Effector memory CD4-positive, alpha-beta T cell (primary cell): ENCODE measurements at regions not wholly inside any gene's neighbourhood (a gene's known extent, or its start where the extent isn't known, plus 50 kb on each side); places are given as distances from the start of the nearest gene placed in this dataset.
"Not testable (repeated sequence)": the region's sequence is repeated elsewhere in the genome, so short reads cannot be mapped to it uniquely, and the experiment has no call there.

Source experiments
- DNase-seq, 3 donors: peaks; one replicate each; pipeline ENCODE4 v3.0.0-alpha.2; 2020
- H3K27ac ChIP-seq: 2 replicates; pipeline ENCODE4 v1.7.0; 2013; ENCODE audit warnings: mild to moderate bottlenecking, low read length, moderate library complexity; ENCODE audit not compliant: insufficient read depth, poor library complexity, severe bottlenecking
- H3K27me3 ChIP-seq: replicated peaks from 2 replicates; pipeline ENCODE4 v1.7.0; 2013; ENCODE audit warnings: mild to moderate bottlenecking, low read length; ENCODE audit not compliant: insufficient read depth, control insufficient read depth, poor library complexity, severe bottlenecking
- H3K36me3 ChIP-seq: 2 replicates; pipeline ENCODE4 v1.7.0; 2013; ENCODE audit warnings: mild to moderate bottlenecking, low read length, moderate library complexity; ENCODE audit not compliant: control insufficient read depth, insufficient read depth
- H3K4me1 ChIP-seq: 2 replicates; pipeline ENCODE4 v1.7.0; 2013; ENCODE audit warnings: low read length, mild to moderate bottlenecking; ENCODE audit not compliant: control insufficient read depth, insufficient read depth, poor library complexity, severe bottlenecking
- H3K4me3 ChIP-seq: 2 replicates; pipeline ENCODE4 v1.7.0; 2013; ENCODE audit warnings: low read length, low read depth, mild to moderate bottlenecking; ENCODE audit not compliant: insufficient read depth, poor library complexity, severe bottlenecking
- H3K9me3 ChIP-seq: 2 replicates; pipeline ENCODE4 v1.7.0; 2013; ENCODE audit warnings: mild to moderate bottlenecking, low read length, moderate library complexity; ENCODE audit not compliant: control insufficient read depth

DNA sequence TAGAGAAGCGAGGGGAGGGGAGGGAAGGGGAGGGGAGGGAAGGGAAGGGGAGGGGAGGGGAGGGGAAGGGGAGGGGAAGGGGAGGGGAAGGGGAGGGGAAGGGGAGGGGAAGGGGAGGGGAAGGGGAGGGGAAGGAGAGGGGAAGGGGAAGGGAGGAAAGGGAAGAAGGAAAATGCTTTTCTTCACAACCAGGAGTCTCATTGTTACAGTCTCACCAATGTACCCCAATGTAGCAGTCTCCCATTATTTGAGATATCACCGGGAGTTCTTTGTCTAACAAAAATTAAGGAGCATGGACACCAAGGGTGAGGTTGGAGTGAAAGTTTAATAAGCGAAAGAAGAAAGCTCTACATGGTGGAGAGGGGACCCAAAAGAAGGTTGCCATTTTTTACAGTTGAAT lies 1148.0 kb upstream of the ACVR2A start:
- H3K9me3 ChIP-seq, H3K27me3 ChIP-seq, H3K4me1 ChIP-seq, H3K4me3 ChIP-seq, DNase-seq, H3K36me3 ChIP-seq, H3K27ac ChIP-seq: not testable (repeated sequence)

DNA sequence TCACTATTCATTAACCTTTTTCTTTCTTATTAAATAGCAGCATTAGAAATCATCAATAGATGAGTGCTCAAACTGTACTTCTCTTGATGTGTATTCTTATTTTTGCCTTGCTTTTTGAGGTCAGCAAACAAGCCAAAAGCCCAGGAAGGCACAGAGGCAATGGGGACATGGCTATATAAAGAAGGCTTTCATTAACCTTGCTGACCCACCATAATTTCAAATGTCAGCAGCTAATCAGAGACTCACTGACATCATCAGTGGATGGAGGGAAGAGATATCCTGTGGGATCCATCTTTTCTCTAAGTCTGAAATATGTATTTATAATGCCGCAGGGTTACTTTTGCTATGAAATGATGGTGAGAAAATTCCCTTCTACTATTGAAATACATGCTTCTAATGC lies 1162.8 kb upstream of the ACVR2A start:
- Histone ChIP-seq H3K9me3 (no peaks in the 10 kb centered on the region), H3K27me3 (no peaks in the 10 kb centered on the region), H3K27ac (no peak overlapping the region), H3K4me1 (no peaks in the 10 kb centered on the region), H3K4me3 (no peak overlapping the region), H3K36me3 (no peaks in the 10 kb centered on the region)
- no peak for DNase-seq

DNA sequence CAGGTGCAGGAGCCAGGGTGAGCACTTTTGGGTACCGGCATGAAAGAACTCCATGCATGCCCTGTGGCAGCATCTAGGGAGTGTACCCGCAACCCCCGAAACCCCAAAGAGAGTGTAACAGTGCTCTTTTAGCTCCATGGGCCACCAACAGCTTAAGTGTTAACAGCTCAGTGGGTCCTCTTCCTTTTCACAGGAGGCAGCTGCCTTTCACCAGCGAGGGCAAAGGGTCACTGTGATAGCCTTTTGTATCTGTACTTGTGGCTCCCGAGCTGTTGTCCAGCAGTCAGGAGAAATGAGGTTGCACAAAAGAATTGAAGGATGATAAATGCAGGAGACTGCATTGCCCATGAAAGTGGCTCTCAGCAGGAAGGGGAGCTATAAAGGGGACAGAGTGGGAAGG lies 1166.3 kb upstream of the ACVR2A start:
- no peak overlapping the region for H3K27ac ChIP-seq
- H3K4me1 ChIP-seq: no peaks in the 10 kb centered on the region
- no peaks in the 10 kb centered on the region for H3K9me3 ChIP-seq
- H3K36me3 ChIP-seq: no peaks in the 10 kb centered on the region
- H3K4me3 ChIP-seq: no peak overlapping the region
- DNase-seq: no peak
- no peaks in the 10 kb centered on the region for H3K27me3 ChIP-seq

DNA sequence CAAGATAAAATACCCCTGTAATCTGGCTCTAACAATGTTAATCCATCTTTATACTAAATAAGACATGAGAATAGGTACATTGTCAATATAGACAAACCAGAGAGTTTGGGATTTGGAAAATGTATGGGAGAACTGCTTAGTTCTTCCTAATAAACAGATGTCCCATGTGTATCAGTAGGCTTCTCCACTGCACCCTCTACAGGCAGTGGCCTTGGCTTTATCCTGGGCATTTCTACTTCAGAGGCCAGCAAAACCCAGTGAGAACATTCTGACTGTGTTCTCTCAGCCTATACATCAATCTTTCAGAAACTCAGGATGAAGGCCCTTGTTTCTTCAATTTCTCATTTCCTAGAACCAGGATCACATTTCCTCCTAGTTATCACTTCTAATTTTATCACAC lies 1167.5 kb upstream of the ACVR2A start:
- no peak for DNase-seq
- no peak overlapping the region for H3K4me3 ChIP-seq
- no peak overlapping the region for H3K27ac ChIP-seq
- H3K27me3 ChIP-seq: no peaks in the 10 kb centered on the region
- no peaks in the 10 kb centered on the region for H3K4me1 ChIP-seq
- H3K36me3 ChIP-seq: no peaks in the 10 kb centered on the region
- no peaks in the 10 kb centered on the region for H3K9me3 ChIP-seq

DNA sequence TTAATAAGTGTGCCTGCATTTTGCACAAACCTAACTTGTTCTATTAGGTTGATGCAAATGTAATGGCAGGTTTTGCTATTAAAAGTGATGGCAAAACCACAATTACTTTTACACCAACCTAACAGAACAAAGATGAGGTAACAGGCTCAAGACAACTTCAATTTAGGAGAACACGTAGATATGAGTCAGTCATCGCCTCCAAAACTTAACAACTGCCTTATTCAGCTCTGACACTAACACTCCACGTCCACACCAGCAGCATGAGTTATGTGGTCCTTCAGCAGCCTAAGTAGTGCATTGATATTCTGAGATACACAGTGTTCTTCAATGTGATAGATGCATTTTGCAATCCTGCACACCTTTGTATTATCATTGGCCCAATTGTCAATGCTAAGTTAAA lies 1175.1 kb upstream of the ACVR2A start:
- Histone ChIP-seq H3K4me3 (no peak overlapping the region), H3K4me1 (no peaks in the 10 kb centered on the region), H3K36me3 (no peaks in the 10 kb centered on the region), H3K27ac (no peak overlapping the region), H3K27me3 (no peaks in the 10 kb centered on the region), H3K9me3 (no peaks in the 10 kb centered on the region)
- DNase-seq: no peak

DNA sequence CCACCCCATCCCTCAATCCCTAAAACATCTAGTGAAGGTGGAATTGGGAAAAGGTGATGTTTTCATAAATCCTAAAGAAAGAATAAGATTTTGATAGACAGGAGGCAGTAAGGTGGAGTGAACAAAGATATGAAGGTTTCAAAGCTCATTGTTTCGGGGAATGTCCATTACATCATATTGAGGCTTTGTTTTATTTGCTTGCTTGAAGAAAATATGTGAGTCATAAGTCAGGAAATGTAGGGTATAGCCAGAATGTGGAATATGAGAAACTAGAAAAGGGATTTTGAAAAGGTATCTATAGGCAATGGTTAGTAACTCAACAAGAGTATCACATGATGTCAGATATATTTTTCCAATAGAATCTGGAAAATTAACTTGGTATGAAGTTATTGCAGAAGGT lies 1178.5 kb upstream of the ACVR2A start:
- Histone ChIP-seq H3K36me3 (no peaks in the 10 kb centered on the region), H3K4me3 (no peak overlapping the region), H3K27ac (no peak overlapping the region), H3K4me1 (no peaks in the 10 kb centered on the region), H3K27me3 (no peaks in the 10 kb centered on the region), H3K9me3 (no peaks in the 10 kb centered on the region)
- DNase-seq: no peak

DNA sequence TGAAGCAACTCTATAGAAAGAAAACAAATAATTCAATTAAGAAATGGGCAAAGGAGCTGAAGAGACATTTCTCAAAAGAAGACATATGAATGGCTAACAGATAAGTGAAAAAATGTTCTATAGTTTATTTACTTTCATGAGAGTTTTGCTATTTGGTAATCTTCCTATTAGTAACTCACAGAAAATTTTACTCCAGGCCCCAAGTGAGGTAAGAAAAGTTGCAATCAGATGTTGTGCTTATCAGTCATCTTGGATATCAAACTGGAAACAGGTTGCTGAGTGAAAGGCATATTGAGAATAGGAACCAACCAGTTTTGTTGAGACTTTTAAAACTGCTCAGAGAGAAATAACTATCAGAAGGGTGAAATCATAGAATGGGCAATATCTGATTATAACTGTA lies 1179.0 kb upstream of the ACVR2A start:
- Histone ChIP-seq H3K27ac (no peak overlapping the region), H3K9me3 (no peaks in the 10 kb centered on the region), H3K27me3 (no peaks in the 10 kb centered on the region), H3K4me1 (no peaks in the 10 kb centered on the region), H3K36me3 (no peaks in the 10 kb centered on the region), H3K4me3 (no peak overlapping the region)
- no peak for DNase-seq

DNA sequence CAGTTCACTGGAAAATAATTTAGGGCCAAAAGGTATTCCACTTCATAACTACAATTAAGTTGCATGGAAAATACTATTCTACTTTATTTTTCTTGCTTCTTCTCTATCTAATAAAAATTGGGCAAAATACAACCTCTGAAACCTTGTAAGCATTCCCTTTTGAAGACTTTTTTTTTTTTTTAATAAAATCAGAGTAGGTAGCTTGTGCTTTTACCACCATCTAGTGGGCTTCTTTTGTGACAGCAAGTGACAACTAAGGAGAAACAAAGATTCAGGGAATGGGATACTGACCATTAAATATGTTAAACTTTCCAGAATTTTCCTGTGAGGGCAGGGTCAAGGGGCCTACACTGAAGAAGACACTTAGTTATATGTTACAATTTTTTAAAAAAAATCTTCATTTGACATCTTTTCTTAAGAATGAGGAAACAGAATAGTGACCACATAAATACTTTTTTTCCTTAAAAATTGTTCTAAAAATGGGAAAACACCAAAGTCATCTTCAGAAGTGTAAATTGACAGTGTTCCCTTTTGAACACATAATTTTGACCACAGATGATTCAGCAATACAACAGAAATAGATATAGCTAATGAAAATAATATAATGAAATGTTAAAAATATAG lies 1183.2 kb upstream of the ACVR2A start:
- H3K27me3 ChIP-seq: no peaks in the 10 kb centered on the region
- no peak overlapping the region for H3K4me3 ChIP-seq
- no peaks in the 10 kb centered on the region for H3K4me1 ChIP-seq
- no peak for DNase-seq
- no peaks in the 10 kb centered on the region for H3K9me3 ChIP-seq
- no peaks in the 10 kb centered on the region for H3K36me3 ChIP-seq
- no peak overlapping the region for H3K27ac ChIP-seq

DNA sequence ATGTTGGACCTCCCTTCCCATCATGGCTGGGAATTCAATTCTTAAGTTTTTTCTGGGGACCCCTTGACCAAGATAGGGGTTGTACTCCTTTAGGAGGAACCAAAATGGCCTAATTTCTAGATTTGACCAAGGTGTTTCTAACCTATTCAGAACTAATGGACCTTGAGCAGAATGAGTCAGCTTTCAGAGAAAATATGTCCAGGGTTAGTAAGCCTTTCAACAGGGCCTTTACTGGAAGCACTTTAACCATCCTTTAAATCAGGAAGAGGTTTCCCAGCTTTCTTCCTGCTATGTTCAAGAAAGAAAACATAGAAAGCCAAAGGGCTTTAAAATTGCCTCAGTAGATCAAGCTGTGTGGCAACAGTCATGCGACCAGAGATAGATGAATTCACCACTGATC lies 1184.9 kb upstream of the ACVR2A start:
- no peak for DNase-seq

DNA sequence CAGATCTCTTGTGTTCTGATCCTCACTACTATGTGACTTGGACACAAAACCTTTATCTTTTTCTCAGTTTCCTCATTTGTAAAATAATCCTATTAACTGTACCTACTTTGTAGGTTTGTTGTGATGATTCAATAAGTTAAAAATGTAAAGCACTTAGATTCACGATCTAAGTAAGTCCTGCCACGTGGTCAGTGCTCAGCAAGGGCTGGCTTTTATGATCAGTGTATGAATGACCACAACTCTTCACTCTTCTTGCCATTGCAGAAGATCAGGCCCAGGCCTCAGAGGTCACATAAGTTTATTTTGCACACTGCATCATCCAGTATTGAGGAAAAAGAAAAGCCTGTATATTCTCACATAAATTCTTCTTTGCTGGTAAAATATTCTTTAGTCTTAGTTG lies 1192.5 kb upstream of the ACVR2A start:
- no peaks in the 10 kb centered on the region for H3K9me3 ChIP-seq
- no peaks in the 10 kb centered on the region for H3K27me3 ChIP-seq
- no peak overlapping the region for H3K4me3 ChIP-seq
- H3K4me1 ChIP-seq: no peaks in the 10 kb centered on the region
- no peaks in the 10 kb centered on the region for H3K36me3 ChIP-seq
- no peak for DNase-seq
- no peak overlapping the region for H3K27ac ChIP-seq

More for the DNA sequence above, 1184.9 kb upstream of the ACVR2A start:
- Histone ChIP-seq H3K36me3 (no peaks in the 10 kb centered on the region), H3K27me3 (no peaks in the 10 kb centered on the region), H3K9me3 (no peaks in the 10 kb centered on the region), H3K27ac (no peak overlapping the region), H3K4me3 (no peak overlapping the region), H3K4me1 (no peaks in the 10 kb centered on the region)

DNA sequence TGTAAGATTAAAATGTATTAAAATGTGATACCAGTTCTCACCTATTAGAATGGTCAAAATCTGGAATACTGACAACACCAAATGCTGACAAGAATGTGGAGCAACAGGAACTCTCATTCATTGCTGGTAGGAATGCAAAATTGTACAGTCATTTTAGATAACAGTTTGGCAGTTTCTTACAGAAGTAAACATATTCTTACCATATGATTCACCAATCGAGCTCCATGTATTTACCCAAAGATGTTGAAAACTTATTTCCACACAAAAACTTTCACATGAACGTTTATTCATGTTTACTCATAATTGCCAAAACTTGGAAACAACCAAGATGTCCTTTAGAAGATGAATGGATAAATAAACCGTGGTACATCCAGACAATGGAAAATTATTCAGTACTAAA lies 1193.5 kb upstream of the ACVR2A start:
- Histone ChIP-seq H3K4me1 (no peaks in the 10 kb centered on the region), H3K27me3 (no peaks in the 10 kb centered on the region), H3K27ac (no peak overlapping the region), H3K9me3 (no peaks in the 10 kb centered on the region), H3K36me3 (no peaks in the 10 kb centered on the region), H3K4me3 (no peak overlapping the region)
- no peak for DNase-seq
